ENCODE measurements at regions not wholly inside any gene's neighbourhood (a gene's known extent, or its start where the extent isn't known, plus 50 kb on each side); places are given as distances from the start of the nearest gene placed in this dataset.

DNA sequence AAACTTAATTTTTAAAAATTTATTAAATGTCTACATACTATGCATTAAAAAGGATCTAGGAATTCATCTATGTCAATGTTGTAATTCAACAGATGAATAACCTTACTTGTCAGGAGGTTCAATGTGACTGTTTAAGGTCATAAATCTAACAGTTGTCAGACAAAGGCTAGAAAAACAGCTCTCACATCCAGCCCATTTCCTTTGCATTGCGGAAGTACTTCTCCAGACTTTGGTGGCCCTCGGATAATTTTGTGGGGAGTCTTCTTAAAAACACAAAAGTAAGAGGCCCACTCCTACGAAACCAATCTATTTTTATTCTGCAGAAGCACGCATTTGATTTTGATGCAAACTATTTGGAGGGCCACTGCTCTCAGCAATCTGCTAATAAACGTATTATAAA is 122.6 kb upstream of the CHRM3 start:
- DNase-seq (no peak), ATAC-seq (no peak)

DNA sequence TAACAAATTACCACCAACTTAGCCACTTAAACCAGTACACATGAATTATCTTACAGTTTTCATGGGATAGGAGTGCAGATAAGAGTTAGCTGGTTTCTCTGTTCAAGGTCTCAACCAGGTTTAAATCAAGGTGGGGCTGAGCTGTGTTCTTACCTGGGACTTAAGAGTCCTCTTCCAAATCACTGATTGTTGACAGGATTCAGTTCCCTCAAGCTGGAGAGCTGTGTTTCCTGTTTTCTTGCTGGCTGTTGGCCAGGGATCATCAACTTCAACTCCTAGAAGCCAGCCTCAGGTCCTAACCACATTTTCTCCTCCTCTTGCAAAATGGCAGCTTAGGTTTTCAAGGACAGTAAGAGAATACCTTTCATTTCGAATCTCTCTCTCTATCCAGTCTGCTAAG is 123.8 kb upstream of the CHRM3 start:
- no peak for DNase-seq
- no peak for ATAC-seq

GRCh38 chr1:239261521-239261920 is 124.8 kb upstream of the CHRM3 start:
- ATAC-seq, result no peak
- DNase-seq, result no peak

- ATAC-seq (no peak), DNase-seq (no peak)
Observed at GRCh38 chr1:239260842-239261241, 125.5 kb upstream of the CHRM3 start.

DNA sequence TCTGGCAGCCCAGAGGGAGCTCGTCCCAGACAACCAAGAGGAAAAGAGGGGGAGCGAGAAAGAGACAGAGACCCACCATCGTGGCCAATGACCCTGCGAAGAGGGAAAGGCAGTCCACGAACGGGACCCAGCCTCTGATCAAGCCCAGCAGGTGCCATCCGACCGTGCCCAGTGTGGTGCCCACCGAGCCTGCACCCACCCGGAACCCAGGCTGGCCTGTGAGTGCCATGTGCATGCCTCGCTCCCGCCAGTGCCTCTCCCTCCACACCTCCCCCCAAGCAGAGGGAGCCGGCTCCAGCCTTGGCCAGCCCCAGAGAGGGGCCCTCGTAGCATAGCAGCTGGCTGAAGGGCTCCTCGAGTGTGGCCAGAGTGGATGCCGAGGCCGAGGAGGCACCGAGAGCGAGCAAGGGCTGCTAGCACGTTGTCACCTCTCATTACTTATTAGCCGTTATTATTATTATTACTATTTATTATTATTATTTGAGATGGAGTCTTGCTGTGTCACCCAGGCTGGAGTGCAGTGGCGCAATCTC is 130.7 kb upstream of the CHRM3 start:
- ATAC-seq (no peak), DNase-seq (no peak)

DNA sequence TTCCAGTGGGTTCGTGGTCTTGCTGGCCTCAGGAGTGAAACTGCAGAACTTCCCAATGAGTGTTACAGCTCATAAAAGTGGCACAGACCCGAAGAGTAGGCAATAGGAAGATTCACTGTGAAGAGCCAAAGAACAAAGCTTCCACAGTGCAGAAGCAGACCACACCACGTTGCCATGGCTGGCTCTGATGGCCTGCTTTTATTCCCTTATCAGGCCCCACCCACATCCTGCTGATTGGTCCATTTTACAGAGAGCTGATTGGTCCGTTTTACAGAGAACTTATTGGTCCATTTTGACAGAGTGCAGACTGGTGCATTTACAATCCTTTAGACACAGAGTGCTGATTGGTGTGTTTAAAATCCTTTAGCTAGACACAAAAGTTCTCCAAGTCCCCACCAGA is 131.4 kb upstream of the CHRM3 start:
- ATAC-seq (no peak), DNase-seq (no peak)

DNA sequence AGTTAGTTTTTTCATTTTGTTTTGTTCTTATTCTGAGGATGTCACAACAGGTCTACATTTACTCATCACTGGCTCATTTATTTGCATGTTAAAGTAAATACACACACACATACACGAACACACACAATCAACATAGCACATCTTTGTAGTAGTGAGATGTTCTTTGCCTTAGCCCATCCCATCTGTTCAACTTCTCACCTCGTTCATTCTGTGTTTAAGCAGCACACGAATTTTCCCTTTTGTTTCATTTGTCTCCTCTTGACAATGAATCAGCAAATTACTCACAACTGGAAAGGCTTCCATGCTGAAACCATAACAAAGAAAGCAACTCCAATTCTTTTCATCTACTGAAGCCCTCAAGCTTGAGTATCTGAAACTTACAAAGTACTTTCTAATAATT is 133.3 kb upstream of the CHRM3 start:
- DNase-seq, result no peak
- ATAC-seq, result no peak

- DNase-seq (no peak), ATAC-seq (no peak)
Observed at GRCh38 chr1:239250353-239251035, 135.9 kb upstream of the CHRM3 start.

DNA sequence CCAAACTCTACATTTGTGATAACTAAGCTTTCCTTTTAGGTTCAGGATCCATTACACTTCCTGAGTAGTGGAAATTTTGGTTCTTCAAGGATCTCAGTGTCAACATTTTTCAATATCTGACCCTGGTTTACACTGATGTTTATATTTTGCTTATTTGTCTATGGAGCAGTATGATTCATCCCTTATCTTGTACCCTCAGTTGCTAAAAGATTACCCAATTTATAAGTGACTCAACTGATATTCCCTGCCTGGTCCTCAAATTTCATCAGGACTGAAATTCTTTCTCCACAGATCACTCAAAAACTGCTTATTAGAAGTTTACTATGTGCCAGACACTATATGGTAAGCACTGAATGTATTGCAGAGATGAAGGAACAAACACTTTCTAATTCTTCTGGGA is 139.1 kb upstream of the CHRM3 start:
- DNase-seq (no peak), ATAC-seq (no peak)

GRCh38 chr1:239244084-239244483 is 142.3 kb upstream of the CHRM3 start:
- ATAC-seq (no peak), DNase-seq (no peak)

DNA sequence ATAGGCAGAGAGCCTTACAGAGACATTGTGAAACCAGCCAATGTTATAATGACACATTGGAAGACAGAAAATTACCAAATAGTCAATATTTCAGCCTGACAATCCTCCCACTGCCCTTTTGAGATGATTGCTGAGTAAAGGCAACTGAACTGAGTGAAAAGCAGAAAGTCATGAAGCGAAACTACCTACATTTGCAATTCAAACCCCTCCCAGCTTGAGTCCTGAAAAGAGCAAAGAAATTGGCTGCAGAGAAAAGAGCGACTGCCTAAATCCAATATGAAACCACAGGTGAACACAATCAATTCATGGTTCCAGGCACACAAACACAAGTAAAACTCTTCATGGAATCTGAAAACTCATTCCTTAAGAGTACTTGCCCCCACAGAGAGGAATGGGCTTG is 143.4 kb upstream of the CHRM3 start:
- ATAC-seq, result no peak
- DNase-seq, result no peak

- ATAC-seq (no peak), DNase-seq (no peak)
Observed at GRCh38 chr1:239242404-239242803, 144.0 kb upstream of the CHRM3 start.

GRCh38 chr1:239240736-239241135 is 145.6 kb upstream of the CHRM3 start:
- no peak for DNase-seq
- ATAC-seq, result no peak

DNA sequence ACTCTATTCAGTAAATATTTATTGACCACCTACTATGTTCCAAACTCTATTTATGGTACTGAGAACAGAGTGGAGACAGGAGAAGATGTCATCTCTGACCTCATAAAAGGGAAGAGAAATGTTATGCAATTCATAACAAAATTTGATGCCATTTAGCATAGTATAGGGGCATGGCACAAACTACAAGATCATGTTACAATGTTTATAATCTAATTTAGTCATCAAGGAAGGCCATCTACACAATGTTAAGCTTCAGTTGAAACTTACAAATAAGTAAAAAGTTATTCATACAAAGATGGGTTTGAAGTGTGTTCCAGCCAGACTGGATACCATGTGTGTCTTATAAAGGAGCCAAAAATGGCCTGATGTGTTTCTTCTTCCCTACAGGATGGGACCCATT is 146.8 kb upstream of the CHRM3 start:
- DNase-seq (no peak), ATAC-seq (no peak)

DNA sequence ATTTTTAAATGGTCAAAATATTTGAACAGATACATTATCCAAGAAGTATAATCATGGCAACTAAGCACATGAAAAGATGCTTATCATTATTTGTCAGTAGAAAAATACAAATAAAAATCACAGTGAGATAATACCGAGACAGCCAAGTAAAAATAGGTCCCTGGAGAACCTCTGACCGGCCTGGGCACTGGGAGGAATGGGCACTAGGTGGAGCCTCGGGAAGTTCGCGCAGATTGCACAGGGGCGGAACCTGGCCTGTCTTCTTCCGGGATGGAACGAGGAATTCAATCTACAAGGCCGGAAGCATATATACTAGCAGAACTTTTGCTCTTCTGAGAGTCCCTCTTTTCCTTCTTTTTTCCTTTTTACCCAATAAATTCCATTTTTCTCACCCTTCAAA is 148.5 kb upstream of the CHRM3 start:
- ATAC-seq (no peak), DNase-seq (no peak)

GRCh38 chr1:239233626-239234025 is 152.7 kb upstream of the CHRM3 start:
- no peak for ATAC-seq
- no peak for DNase-seq

- DNase-seq, result no peak
- no peak for ATAC-seq
Observed at GRCh38 chr1:239232921-239233320, 153.4 kb upstream of the CHRM3 start.

GRCh38 chr1:239228451-239228850 is 157.9 kb upstream of the CHRM3 start:
- no peak for ATAC-seq
- DNase-seq, result no peak

GRCh38 chr1:239225396-239225795 is 161.0 kb upstream of the CHRM3 start:
- DNase-seq (no peak), ATAC-seq (no peak)

- ATAC-seq, result no peak
Observed at GRCh38 chr1:239224100-239224499, 162.3 kb upstream of the CHRM3 start.

GRCh38 chr1:239222999-239223398 is 163.4 kb upstream of the CHRM3 start:
- no peak for ATAC-seq
- no peak for DNase-seq

More at GRCh38 chr1:239224100-239224499, 162.3 kb upstream of the CHRM3 start:
- DNase-seq, result no peak

- ATAC-seq (no peak), DNase-seq (no peak)
Observed at GRCh38 chr1:239221656-239222055, 164.7 kb upstream of the CHRM3 start.

- ATAC-seq (no peak), DNase-seq (no peak)
Observed at GRCh38 chr1:239219679-239220078, 166.7 kb upstream of the CHRM3 start.

DNA sequence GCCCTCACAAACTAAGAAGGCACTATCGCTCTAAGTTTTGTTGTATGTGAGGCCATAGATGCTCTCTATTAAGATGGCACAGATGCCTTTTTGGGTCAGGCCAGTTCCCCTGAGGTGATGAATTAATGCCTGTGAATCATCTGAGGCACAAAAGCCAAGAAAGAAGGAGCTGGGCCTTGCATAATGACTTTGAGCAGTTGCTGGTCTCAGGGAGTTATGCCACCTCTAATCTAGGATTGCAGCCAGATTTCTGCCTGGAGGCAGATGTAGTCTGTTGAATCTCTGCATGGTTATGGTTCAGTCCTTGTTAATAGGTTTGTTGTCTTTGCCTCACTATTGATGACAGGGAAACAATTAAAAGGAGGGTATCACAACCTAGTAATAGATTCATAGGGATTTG is 168.1 kb upstream of the CHRM3 start:
- DNase-seq, result no peak

GRCh38 chr1:239212811-239213220 is 173.6 kb upstream of the CHRM3 start:
- ATAC-seq (no peak), DNase-seq (no peak)

More for the DNA sequence above, 168.1 kb upstream of the CHRM3 start:
- no peak for ATAC-seq

Data from stimulated activated naive CD8-positive, alpha-beta T cell treated with anti-CD3 and anti-CD28 coated beads, Interleukin-15, Interleukin-2, amounts not matched to agents 100 U/mL and 50 U/mL, for 24 hours (primary cell).